HUES6 (cell line): ENCODE measurements at regions not wholly inside any gene's neighbourhood (a gene's known extent, or its start where the extent isn't known, plus 50 kb on each side); places are given as distances from the start of the nearest gene placed in this dataset.
"Not testable (repeated sequence)": the region's sequence is repeated elsewhere in the genome, so short reads cannot be mapped to it uniquely, and the experiment has no call there.

Experiments
- H3K27ac ChIP-seq: 2 replicates; pipeline ENCODE4 v1.7.0; 2013; ENCODE audit warnings: low read depth, mild to moderate bottlenecking, low read length, inconsistent platforms
- H3K27me3 ChIP-seq: 2 replicates; pipeline ENCODE4 v1.6.1; 2013; ENCODE audit warnings: low read length; ENCODE audit not compliant: control insufficient read depth, insufficient read depth
- H3K36me3 ChIP-seq: 2 replicates; pipeline ENCODE4 v1.6.1; 2013; ENCODE audit warnings: low read length; ENCODE audit not compliant: control insufficient read depth, insufficient read depth
- H3K4me1 ChIP-seq: 2 replicates; pipeline ENCODE4 v1.6.1; 2013; ENCODE audit warnings: low read length; ENCODE audit not compliant: control insufficient read depth, insufficient read depth
- H3K4me3 ChIP-seq: 2 replicates; pipeline ENCODE4 v1.5.1; 2013; ENCODE audit warnings: low read depth, low read length
- H3K9ac ChIP-seq: one replicate; pipeline ENCODE4 v1.6.1; 2013; ENCODE audit warnings: mild to moderate bottlenecking, low read length
- H3K9me3 ChIP-seq: 2 replicates; pipeline ENCODE4 v1.6.1; 2013; ENCODE audit warnings: low read depth, low read length; ENCODE audit not compliant: control insufficient read depth, insufficient read depth

GRCh38 chr6:43933148-43933885 lies 163.3 kb downstream of the VEGFA start:
- no peaks in the 10 kb centered on the region for H3K9me3 ChIP-seq
- H3K36me3 ChIP-seq = no peaks in the 10 kb centered on the region
- H3K4me3 ChIP-seq = no peak overlapping the region
- H3K27me3 ChIP-seq = no peaks in the 10 kb centered on the region
- no peak overlapping the region for H3K27ac ChIP-seq
- H3K9ac ChIP-seq = no peak overlapping the region
- H3K4me1 ChIP-seq = peaks cover 20% of the 10 kb centered on the region; the same call in 1 of the 2 replicates

- H3K4me1 ChIP-seq = peaks cover 20% of the 10 kb centered on the region; the same call in 1 of the 2 replicates
- no peaks in the 10 kb centered on the region for H3K36me3 ChIP-seq
- H3K9ac ChIP-seq = no peak overlapping the region
- H3K4me3 ChIP-seq = no peak overlapping the region
- no peaks in the 10 kb centered on the region for H3K9me3 ChIP-seq
- no peaks in the 10 kb centered on the region for H3K27me3 ChIP-seq
- no peak overlapping the region for H3K27ac ChIP-seq
Observed at GRCh38 chr6:43932259-43933147, 162.5 kb downstream of the VEGFA start.

DNA sequence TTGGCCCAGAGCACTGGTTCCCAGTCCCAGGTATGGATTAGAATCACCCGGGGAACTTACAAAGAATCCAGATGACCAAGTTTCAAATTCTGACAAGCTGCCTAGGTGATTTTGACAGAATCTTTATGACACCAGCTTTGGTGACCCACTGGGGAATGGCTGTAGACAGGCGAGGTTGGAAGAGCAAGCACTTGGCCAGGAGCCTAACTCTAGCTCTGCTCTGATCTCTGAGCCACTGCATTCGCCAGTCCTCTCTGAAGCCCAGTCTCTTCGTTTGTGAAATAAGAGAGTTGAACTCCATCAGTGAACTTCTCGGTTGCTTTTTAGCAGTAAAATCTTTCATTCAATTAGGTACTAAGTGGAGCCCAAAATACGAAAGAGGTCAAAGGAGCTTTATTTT lies 161.2 kb downstream of the VEGFA start:
- H3K9ac ChIP-seq = no peak overlapping the region
- H3K27me3 ChIP-seq = no peaks in the 10 kb centered on the region
- no peak overlapping the region for H3K27ac ChIP-seq
- no peak overlapping the region for H3K4me3 ChIP-seq
- peaks cover 31% of the 10 kb centered on the region for H3K4me1 ChIP-seq
- no peaks in the 10 kb centered on the region for H3K36me3 ChIP-seq
- H3K9me3 ChIP-seq = no peaks in the 10 kb centered on the region

GRCh38 chr6:43930440-43931154 lies 160.6 kb downstream of the VEGFA start:
- no peak overlapping the region for H3K27ac ChIP-seq
- no peaks in the 10 kb centered on the region for H3K27me3 ChIP-seq
- no peaks in the 10 kb centered on the region for H3K36me3 ChIP-seq
- no peak overlapping the region for H3K4me3 ChIP-seq
- no peak overlapping the region for H3K9ac ChIP-seq
- H3K4me1 ChIP-seq = peaks cover 33% of the 10 kb centered on the region
- H3K9me3 ChIP-seq = no peaks in the 10 kb centered on the region

DNA sequence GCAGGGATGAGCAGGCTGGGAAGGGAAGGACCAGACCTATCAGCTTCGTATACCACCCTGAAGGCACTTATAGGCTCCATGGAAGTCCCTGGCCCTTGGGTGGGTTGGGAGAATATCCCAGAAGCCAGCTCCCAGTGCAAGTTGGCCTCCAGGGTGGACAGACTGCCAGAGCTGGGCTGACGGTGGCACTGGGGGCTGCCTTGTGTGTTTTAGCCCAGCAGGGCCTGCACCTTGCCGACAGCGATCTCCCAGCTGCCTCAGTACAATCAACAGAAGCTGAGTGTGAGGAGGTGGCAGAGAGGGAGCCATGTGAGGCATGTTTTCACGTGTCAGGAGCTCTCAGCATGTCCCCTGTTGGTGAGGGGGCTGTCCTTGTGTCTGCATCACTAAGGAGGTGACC lies 159.5 kb downstream of the VEGFA start:
- Histone ChIP-seq H3K27ac (no peak overlapping the region), H3K4me3 (no peak overlapping the region), H3K36me3 (no peaks in the 10 kb centered on the region), H3K9ac (no peak overlapping the region), H3K9me3 (no peaks in the 10 kb centered on the region), H3K4me1 (peaks cover 33% of the 10 kb centered on the region), H3K27me3 (no peaks in the 10 kb centered on the region)

GRCh38 chr6:43927532-43928210 lies 157.7 kb downstream of the VEGFA start:
- Histone ChIP-seq H3K4me1 (peaks cover 24% of the 10 kb centered on the region), H3K27ac (peak overlapping the region; percentile 66; the same call in 1 of the 2 replicates), H3K9ac (no peak overlapping the region), H3K27me3 (no peaks in the 10 kb centered on the region), H3K4me3 (no peak overlapping the region), H3K36me3 (no peaks in the 10 kb centered on the region), H3K9me3 (no peaks in the 10 kb centered on the region)

- peak overlapping the region; percentile 59 for H3K9ac ChIP-seq
- H3K27me3 ChIP-seq = no peaks in the 10 kb centered on the region
- no peaks in the 10 kb centered on the region for H3K36me3 ChIP-seq
- H3K27ac ChIP-seq = peak overlapping the region; percentile 66
- peaks cover 18% of the 10 kb centered on the region for H3K4me1 ChIP-seq
- no peak overlapping the region for H3K4me3 ChIP-seq
- no peaks in the 10 kb centered on the region for H3K9me3 ChIP-seq
Observed at GRCh38 chr6:43926634-43927531, 156.9 kb downstream of the VEGFA start.

GRCh38 chr6:43925636-43926139 lies 155.7 kb downstream of the VEGFA start:
- H3K27ac ChIP-seq, H3K9ac ChIP-seq, H3K27me3 ChIP-seq, H3K9me3 ChIP-seq, H3K4me3 ChIP-seq, H3K36me3 ChIP-seq: not testable (repeated sequence)
- peaks cover 20% of the 10 kb centered on the region for H3K4me1 ChIP-seq

- Histone ChIP-seq H3K27ac (no peak overlapping the region), H3K4me1 (peaks cover 20% of the 10 kb centered on the region), H3K36me3 (no peaks in the 10 kb centered on the region), H3K9me3 (no peaks in the 10 kb centered on the region), H3K27me3 (no peaks in the 10 kb centered on the region), H3K4me3 (no peak overlapping the region), H3K9ac (no peak overlapping the region)
Observed at GRCh38 chr6:43924222-43924702, 154.3 kb downstream of the VEGFA start.
